CD4-positive, alpha-beta T cell treated with Interleukin-4 for 4 hours (primary cell): ENCODE measurements at regions not wholly inside any gene's neighbourhood (a gene's known extent, or its start where the extent isn't known, plus 50 kb on each side); places are given as distances from the start of the nearest gene placed in this dataset.

Source experiments
- DNase-seq: peaks from one replicate; pipeline ENCODE4 v3.0.0-alpha.2; 2020

DNA sequence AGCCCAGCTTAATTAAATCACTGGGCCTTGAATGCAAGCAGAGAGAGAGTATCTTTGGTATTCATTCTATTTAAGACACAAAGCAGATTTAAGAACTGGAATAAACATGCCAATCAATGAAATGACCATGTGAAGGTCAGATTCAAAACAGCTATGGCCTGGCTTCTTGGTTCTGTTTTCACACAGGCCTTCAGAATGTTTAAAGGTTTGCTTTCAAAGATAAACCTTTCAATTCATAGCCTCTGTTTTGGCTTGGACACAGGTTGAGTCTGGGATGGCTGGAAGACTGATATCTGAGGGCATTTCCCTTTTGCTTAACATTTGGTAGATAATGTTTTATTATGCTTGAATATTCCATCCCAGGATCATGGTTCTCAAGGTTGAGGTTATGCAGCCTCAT lies 244.4 kb upstream of the KBTBD8 start:
- DNase-seq, result no peak

DNA sequence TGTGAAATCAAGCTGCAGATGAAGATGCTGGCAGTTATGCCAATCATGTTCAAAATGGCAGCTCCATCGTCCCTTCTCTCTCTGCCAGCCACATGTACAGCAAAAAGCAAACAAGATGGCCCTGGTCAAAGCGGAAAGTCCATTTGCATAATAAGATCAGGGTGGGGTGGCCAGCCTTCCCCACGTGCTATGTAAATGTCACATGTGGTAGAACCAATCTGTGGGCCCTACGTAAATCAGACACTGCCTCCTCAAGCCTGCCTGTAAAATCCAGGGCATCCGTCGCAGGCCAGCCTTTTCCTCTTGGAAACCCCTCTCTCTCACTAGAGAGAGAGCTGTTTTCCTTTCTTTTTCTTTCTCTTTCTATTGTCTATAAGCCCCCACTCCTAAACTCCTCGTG lies 243.5 kb upstream of the KBTBD8 start:
- no peak for DNase-seq

DNA sequence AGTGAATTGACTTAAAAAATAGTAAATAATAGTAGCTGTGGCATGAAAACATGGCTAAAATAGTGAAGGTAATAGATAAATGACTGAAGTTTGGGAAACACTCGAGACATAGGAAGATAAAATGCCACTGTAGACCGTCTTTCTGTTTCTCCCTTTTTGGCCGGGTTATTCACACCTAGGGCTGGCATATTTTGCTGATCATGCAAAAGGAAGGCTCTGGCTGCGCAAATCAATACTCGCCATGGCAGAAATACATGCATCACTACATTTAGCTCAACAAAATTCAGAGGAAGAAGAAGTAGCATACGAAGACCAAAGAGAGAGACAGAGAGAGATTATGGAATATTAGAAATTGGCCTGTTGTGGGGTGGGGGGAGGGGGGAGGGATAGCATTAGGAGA lies 242.2 kb upstream of the KBTBD8 start:
- DNase-seq, result no peak

GRCh38 chr3:66756468-66757036 lies 241.6 kb upstream of the KBTBD8 start:
- no peak for DNase-seq

- DNase-seq, result no peak
Measured at GRCh38 chr3:66761093-66761780, 236.9 kb upstream of the KBTBD8 start.

DNA sequence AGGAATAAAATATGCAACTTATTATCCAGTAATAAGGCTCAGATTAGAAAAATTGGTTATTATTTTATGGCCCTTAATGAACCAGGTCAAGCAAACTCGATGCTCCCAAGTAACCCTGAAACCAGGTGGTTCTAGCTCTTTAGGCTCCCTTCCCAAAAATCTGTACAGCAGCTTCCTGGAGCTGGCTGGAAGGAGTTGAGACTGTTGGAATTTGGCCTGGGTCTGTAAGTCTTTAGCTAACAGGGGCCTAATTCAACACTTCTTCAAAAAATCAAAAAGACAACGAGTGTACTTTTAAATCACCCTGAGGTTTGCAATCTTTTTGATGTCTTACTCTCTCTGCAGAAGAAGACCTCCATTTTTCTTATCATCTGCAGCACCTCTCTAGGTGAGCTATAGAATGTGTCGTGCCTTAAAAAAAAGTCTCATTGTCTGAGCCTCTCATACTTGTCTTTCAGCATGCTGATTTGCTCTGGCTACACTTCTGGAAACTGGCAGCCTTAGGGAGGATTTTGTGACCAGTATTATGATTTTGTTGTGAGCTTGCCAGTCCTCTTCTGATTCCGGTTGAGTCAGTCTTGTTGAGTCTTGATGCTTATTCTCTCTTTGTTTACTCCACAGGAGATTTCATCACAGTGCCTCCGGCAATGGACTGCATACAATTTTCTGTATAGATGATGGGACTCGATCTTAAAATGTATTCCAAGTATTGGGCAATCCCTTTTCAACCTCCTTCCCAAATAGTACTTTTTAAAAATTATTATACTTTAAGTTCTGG lies 235.0 kb upstream of the KBTBD8 start:
- no peak for DNase-seq

DNA sequence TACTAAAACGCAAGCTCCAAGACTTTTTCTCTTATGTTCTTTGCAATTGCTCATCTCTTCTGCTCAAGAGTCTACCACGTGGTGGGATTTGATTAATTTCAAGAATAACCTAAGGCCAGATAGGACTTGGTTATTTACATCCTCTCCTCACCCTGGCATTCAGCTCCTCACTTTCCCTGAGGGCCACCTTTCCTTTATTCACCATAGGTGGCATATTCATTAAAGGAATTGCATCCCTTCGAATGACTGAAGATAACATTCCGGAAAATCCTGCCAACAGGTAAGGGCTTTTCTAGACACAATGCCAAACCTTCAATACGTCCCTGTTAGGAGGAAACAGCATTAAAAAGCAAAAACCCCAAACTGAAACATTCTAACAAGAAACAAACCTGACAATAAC lies 220.0 kb upstream of the KBTBD8 start:
- DNase-seq, result no peak

DNA sequence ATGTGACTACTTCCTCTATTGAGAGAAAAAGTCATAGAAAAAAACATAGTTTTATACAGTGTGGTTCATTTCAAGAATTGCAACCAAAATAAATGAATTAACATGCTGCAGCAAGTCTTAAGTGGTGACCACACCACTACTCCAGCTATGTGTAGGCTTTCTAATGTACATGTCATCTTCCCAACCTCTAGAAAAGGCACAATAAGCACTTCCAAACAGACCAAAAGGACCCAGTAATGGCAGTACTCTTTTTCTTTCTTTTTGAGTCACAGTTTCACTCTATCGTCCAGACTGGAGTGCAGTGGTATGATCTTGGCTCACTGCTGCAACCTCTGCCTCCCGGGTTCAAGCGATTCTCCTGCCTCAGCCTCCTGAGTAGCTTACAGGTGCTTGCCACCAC lies 219.3 kb upstream of the KBTBD8 start:
- DNase-seq, result no peak

DNA sequence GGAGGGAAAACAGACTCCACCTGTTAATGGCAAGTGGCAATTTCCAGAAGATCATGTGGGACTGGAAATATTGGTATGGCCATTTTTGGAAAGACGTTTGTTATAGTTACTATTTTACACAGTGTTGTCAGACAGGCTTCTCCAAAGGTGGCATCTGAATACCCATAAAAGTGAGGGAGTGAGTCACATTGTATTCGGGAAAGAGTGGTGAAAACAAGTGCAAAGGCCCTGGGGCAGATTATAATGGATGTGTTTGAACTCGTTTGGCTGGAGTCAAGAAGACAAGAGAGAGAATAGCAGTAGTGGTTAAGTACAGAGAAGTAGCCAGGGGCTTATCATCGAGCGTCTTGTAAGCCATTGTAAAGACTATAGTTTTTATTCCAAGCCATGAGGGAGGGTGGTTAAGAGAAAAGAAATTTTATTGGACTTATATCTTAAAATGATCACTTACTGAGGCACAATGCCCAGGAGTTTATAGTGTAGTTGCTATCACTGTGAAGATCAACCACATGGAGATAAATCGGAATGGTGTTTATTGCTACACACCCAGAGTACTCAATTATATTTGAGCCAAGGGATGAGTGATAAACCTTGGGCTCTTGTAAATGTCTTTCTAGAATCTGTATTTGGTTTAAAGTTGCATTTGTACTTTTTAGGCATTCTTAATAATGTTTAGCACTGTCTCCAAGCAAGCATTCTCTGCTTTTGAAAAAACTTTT lies 212.8 kb upstream of the KBTBD8 start:
- DNase-seq, result no peak

GRCh38 chr3:66789580-66790237 lies 208.4 kb upstream of the KBTBD8 start:
- DNase-seq, result no peak

- DNase-seq, result no peak
Measured at GRCh38 chr3:66792086-66792485, 206.0 kb upstream of the KBTBD8 start.

- no peak for DNase-seq
Measured at GRCh38 chr3:66795365-66795764, 202.7 kb upstream of the KBTBD8 start.

- no peak for DNase-seq
Measured at GRCh38 chr3:66796343-66796742, 201.8 kb upstream of the KBTBD8 start.

DNA sequence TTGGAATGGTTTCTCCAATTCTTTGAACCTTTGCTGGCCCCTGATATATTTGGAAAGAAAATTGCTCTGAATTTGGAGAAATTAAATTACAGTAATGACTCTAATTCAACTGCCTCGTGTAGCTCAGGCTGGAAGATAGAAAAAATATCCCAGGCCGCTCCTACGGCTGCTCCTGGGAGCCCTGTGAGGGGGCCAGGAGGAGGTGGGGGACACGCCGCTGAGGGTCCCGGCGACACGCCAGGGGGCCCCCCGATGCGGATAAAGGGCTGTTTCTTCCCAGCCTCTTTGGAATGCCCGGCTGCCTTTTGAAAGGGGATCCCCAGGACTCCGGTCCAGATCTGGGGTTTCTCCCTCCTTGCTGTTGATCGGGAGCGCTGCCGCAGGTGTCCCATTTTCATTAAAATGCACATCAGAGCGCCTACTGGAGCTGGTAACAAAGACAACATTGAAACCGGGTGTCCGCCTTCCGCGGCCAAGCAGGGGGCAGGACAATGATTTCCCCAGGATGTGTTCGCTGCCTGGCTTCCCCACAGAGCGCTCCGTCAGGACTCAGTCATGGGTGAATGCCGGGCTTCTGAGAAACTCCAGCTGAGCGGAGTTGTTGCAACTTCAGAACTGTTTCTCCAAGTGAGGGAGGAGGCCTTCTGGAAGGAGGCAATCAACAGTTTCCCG lies 200.1 kb upstream of the KBTBD8 start:
- no peak for DNase-seq

DNA sequence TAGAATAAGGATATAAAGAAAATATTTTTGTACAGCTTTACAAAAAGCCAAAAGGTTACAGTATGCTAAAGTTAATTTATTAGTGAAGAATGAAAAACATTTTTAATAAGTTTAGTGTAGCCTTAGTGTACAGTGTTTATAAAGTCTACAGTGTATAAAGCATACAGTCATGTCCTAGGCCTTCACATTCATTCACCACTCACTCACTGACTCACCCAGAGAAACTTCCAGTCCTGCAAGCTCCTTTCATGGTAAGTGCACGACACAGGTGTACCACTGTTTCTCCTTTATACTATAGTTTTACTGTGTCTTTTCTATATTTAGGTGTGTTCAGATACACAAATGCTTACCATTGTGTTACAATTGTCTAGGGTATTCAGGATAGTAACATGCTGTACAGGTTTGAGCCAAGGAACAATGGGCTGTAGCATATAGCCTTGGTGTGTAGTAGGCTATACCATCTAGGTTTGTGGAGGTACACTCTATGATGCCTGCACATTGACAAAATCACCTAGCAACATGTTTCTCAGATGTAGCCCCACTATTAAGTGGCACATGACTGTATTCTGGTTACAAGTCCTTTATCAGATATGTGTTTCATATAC lies 197.1 kb upstream of the KBTBD8 start:
- DNase-seq, result no peak

- DNase-seq, result no peak
Measured at GRCh38 chr3:66803206-66803605, 194.9 kb upstream of the KBTBD8 start.

GRCh38 chr3:66803721-66804695 lies 194.1 kb upstream of the KBTBD8 start:
- DNase-seq, result no peak

- no peak for DNase-seq
Measured at GRCh38 chr3:66808891-66809594, 189.1 kb upstream of the KBTBD8 start.

DNA sequence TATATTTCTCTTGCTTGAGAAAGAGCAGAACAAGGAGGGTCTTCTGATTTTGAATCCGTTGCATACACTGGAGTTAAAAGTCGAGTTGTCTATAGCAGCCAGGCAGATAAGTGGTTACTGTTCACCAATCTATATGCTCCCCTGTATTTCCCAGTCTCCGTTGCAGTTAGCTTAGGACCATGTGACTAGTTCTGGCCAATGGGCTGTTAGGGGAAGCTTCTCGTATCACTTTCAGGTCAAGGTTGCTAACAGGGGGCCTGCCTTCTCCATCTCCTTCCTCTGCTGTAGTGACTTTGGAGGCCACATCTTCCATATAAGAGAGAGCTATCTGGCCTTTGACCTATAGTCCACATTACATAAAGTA lies 188.5 kb upstream of the KBTBD8 start:
- no peak for DNase-seq

DNA sequence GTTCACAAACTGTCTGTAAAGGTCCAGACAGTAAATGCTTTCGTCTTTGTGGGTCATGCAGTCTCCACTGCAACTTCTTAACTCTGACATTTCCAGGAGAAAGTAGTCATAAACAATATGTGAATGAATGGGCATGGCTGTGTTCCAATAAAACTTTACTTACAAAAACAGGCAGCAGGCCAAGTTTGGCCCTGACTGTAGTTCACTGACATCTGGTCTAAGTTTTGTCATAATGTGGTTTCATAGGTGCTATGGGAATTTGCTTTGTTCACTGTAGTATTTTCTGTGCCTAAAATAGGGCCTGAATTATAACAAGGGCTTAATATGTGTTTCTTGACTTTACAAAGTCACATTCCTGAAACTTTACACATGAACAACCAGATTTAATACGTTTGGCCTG lies 186.0 kb upstream of the KBTBD8 start:
- no peak for DNase-seq
